ENCODE measurements at regions not wholly inside any gene's neighbourhood (a gene's known extent, or its start where the extent isn't known, plus 50 kb on each side); places are given as distances from the start of the nearest gene placed in this dataset.
A peak's percentile ranks its signal among the peaks of the same experiment; 100 is the strongest.

DNA sequence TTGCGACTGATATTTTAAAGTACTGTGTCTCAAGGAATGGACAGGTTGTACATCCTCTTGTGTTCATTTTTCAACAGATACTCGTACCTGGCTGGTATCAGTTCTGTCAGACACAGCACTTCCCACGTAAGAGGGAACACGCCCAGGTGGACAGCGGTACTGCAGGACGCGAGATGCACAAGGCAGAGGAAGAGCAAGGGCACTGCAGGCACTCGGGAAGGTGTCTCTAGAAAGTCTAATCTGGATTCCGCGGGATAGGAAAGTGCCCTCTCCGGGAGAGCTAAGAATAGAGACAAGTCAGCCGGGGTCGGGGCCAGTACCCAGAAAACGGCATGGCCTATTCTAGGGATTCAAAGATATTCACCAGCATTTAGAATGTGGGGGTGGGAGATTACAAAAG lies 94.2 kb upstream of the MBOAT1 start:
- TF ChIP-seq, protein P1, sequence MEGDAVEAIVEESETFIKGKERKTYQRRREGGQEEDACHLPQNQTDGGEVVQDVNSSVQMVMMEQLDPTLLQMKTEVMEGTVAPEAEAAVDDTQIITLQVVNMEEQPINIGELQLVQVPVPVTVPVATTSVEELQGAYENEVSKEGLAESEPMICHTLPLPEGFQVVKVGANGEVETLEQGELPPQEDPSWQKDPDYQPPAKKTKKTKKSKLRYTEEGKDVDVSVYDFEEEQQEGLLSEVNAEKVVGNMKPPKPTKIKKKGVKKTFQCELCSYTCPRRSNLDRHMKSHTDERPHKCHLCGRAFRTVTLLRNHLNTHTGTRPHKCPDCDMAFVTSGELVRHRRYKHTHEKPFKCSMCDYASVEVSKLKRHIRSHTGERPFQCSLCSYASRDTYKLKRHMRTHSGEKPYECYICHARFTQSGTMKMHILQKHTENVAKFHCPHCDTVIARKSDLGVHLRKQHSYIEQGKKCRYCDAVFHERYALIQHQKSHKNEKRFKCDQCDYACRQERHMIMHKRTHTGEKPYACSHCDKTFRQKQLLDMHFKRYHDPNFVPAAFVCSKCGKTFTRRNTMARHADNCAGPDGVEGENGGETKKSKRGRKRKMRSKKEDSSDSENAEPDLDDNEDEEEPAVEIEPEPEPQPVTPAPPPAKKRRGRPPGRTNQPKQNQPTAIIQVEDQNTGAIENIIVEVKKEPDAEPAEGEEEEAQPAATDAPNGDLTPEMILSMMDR (IDR thresholded peaks at IDR 0.05; ENCODE audit: low read depth, low read length), result peak; percentile 32; the same call in 1 of the 2 replicates
- Histone ChIP-seq H3K27ac (no peak overlapping the region), H3K36me3 (no peaks in the 10 kb centered on the region), H3K4me3 (ENCODE audit: low read depth, low read length) (no peak overlapping the region), H3K9me3 (ENCODE audit: severe bottlenecking) (peaks cover 5% of the 10 kb centered on the region), H3K27me3 (ENCODE audit: insufficient read depth, low read depth, severe bottlenecking) (no peaks in the 10 kb centered on the region)
- peak; percentile 47 for DNase-seq

DNA sequence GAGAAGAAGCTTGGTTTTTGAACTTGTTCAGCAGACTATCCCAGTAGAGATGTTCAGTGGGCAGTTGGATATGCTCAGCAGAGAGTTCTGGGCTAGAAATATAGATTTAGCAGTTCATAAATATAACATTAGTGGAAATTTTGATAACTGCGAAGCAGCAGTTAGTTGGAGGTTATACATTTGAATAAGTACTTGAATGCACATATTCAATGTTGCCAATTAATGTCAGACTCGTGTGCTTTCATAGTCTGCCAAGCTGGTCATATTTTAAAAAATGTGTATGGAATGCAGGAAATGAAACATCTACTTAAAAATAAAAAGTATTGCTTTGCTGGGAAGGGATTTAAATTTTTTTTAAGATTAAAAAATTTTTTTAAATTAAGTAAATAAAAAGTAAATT lies 92.5 kb upstream of the E2F3 start:
- Histone ChIP-seq H3K9me3 (ENCODE audit: severe bottlenecking) (peaks cover 8% of the 10 kb centered on the region), H3K27me3 (ENCODE audit: insufficient read depth, low read depth, severe bottlenecking) (no peaks in the 10 kb centered on the region), H3K36me3 (no peaks in the 10 kb centered on the region), H3K4me3 (ENCODE audit: low read depth, low read length) (no peak overlapping the region), H3K27ac (no peak overlapping the region)
- DNase-seq, result no peak
- TF ChIP-seq, protein P1 (IDR thresholded peaks at IDR 0.05; ENCODE audit: low read depth, low read length), result no peak

DNA sequence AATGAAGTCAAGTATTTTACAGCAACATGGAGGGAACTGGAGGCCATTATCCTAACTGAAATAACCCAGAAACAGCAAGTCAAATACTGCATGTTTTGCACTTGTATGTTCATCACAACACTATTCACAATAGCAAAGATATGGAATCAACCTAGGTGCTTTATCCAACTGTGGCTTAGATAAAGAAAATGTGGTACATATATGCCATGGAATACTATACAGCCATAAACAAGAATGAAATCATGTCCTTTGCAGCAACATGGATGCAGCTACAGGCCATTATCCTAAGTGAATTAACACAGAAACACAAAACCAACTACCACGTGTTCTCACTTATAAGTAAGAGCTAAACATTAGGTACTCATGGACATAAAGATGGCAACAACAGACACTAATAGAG lies 91.5 kb upstream of the E2F3 start:
- TF ChIP-seq, protein P1 (IDR thresholded peaks at IDR 0.05; ENCODE audit: low read depth, low read length), result no peak

DNA sequence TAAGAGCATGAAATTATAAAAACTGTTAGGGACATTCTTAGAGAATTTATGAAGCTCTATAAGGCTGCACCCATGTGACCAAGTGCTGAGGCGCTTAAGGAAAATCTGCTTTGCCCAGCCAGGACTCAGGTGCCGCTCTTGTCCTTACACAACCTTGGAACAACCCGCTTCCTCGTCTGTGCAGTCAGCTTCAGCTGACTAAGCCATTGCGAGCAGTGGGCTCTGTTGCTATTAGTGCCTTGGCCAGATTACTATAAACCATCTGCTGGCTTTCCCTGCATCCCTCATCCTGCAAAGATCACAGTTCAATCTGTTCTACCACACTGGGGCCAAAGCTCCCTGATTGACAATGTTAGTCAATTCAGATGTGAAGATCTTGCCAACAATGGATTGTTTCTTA lies 89.1 kb upstream of the E2F3 start:
- peak; percentile 99 for DNase-seq
- Histone ChIP-seq H3K27me3 (ENCODE audit: insufficient read depth, low read depth, severe bottlenecking) (no peaks in the 10 kb centered on the region), H3K36me3 (no peaks in the 10 kb centered on the region), H3K9me3 (ENCODE audit: severe bottlenecking) (peaks cover 8% of the 10 kb centered on the region), H3K4me3 (ENCODE audit: low read depth, low read length) (peak overlapping the region; percentile 18), H3K27ac (peak overlapping the region; percentile 78)
- TF ChIP-seq, protein P1 (IDR thresholded peaks at IDR 0.05; ENCODE audit: low read depth, low read length), result no peak

More for the DNA sequence above, 91.5 kb upstream of the E2F3 start:
- Histone ChIP-seq H3K4me3 (ENCODE audit: low read depth, low read length) (no peak overlapping the region), H3K36me3 (no peaks in the 10 kb centered on the region), H3K9me3 (ENCODE audit: severe bottlenecking) (peaks cover 8% of the 10 kb centered on the region), H3K27me3 (ENCODE audit: insufficient read depth, low read depth, severe bottlenecking) (no peaks in the 10 kb centered on the region), H3K27ac (no peak overlapping the region)
- no peak for DNase-seq

DNA sequence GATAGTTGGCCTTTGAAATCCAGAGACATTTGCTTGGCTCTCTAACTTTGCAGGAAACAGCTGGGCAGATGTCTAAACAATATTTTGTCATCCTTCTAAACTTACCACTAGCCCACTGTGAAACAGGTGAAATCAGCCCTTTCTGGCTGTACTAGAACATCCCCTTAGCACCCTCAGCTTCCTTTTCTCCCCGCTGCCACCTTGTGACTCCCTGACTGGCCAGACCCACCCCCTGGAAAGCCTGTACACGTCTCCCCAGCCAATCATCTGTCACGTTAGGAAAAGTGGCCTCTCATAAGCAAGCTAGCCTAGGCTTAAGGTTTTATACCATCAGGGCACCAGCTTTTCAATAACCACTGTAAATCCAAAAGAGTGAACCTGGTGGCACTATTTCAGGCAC lies 88.6 kb upstream of the E2F3 start:
- TF ChIP-seq, protein P1 (IDR thresholded peaks at IDR 0.05; ENCODE audit: low read depth, low read length), result no peak
- peak; percentile 78 for DNase-seq
- peaks cover 8% of the 10 kb centered on the region for H3K9me3 ChIP-seq (ENCODE audit: severe bottlenecking)
- peak overlapping the region; percentile 78 for H3K27ac ChIP-seq
- no peaks in the 10 kb centered on the region for H3K36me3 ChIP-seq
- H3K27me3 ChIP-seq (ENCODE audit: insufficient read depth, low read depth, severe bottlenecking), result no peaks in the 10 kb centered on the region
- peak overlapping the region; percentile 18 for H3K4me3 ChIP-seq (ENCODE audit: low read depth, low read length)

DNA sequence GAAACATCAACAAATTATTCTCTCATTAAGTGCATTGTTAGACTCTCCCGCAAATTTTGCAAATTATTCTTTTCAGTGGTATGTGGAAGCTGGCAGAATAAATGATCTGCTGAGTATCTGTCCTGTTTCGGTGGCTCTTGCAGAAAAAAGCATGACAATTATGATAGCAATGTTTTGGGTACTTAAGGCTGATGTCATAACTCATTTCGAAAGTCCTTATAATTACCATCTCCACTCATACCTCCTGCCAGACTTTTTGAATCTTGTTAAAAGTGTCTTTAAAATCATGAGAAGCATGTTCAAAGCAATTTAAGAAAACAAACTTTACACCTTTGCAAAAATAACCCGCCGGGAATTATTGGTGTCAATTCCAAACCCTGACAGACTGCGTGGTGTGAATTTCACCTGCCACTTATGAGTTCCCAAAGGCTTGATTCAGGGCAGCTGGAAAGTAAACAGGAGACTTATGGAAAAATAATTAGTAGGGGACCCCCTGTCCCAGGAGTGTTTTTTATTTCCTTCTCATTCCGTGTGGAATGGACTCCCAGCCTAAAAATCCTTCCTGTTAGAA lies 87.6 kb upstream of the E2F3 start:
- H3K27ac ChIP-seq, result peak overlapping the region; percentile 78
- peaks cover 13% of the 10 kb centered on the region for H3K9me3 ChIP-seq (ENCODE audit: severe bottlenecking)
- TF ChIP-seq, protein P1 (IDR thresholded peaks at IDR 0.05; ENCODE audit: low read depth, low read length), result no peak
- no peaks in the 10 kb centered on the region for H3K36me3 ChIP-seq
- H3K27me3 ChIP-seq (ENCODE audit: insufficient read depth, low read depth, severe bottlenecking), result no peaks in the 10 kb centered on the region
- no peak overlapping the region for H3K4me3 ChIP-seq (ENCODE audit: low read depth, low read length)
- no peak for DNase-seq
